CD4-positive, alpha-beta T cell treated with Interleukin-4 for 1 hour (primary cell): ENCODE measurements at regions not wholly inside any gene's neighbourhood (a gene's known extent, or its start where the extent isn't known, plus 50 kb on each side); places are given as distances from the start of the nearest gene placed in this dataset.
"Not testable (repeated sequence)": the region's sequence is repeated elsewhere in the genome, so short reads cannot be mapped to it uniquely, and the experiment has no call there.

Experiments
- DNase-seq, 2 donors: peaks; one replicate each; pipeline ENCODE4 v3.0.0-alpha.2; 2020 to 2022

GRCh38 chr2:138403431-138403927 is 98.1 kb upstream of the SPOPL start:
- no peak for DNase-seq

DNA sequence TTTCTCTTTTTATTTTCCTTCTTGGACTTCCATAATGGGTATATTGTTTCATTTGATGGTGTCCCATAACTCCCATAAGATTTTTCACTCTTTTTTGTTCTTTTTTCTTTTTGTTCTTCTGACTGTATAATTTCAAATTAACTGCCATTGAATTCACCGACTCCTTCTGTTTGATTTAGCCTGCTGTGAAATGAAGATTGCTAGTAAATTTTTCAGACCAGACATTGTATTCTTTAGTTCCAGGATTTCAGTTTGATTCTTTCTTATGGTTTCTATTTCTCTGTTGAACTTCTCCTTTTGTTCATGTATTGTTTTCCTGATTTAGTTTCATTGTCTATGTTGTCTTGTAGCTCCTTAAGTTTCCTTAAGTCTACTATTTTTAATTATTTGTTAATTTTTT is 87.6 kb upstream of the SPOPL start:
- no peak for DNase-seq

DNA sequence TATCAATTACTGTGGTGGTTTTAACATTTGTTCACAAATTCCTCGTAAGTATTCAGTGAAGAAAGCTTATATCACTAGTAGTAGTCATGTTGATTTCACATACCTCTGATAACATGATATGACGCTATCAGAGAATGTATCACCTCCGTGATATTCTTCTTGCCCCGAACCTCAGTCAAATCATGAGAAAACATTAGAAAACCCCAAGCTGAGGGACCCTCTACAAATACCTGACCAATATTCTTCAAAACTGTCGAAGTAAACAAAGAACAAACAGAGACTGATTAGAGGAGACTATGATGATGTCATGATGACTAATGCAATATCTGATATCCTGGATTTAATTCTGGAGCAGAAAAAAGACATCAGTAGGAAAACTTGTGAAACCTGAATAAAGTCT is 85.6 kb upstream of the SPOPL start:
- no peak for DNase-seq

- no peak for DNase-seq
Measured at GRCh38 chr2:138418453-138418852, 83.1 kb upstream of the SPOPL start.

DNA sequence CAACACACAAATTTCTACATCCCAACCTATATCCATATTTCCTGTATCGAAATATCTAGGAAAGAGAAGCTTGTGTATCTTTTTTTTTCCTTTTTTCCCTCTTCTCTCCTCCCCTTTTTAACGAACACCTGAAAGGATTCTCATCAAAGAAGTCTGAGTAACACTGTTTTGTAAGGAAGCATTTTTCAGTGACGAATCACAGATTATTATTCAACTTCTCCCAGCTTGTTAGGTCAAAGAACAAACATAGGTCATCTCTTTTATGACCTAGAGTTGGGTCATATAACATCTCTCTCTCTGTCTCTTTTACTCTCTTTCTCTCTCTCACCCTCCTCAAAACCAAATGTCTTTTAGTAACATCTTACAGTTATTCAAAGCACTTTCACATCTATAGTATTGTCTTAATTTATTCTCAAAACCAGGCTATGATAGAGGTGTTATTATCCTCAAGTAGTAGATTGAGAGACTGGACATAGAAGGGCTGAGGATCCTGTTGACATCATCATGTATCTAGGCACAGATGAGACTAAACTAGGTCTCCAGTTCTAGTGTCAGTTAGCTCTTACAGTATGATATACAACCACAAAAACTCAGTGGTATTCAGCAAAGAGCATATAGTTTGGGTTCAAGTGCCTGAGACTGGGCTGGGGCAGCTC is 80.1 kb upstream of the SPOPL start:
- DNase-seq, result no peak

- no peak for DNase-seq
Measured at GRCh38 chr2:138421971-138422335, 79.6 kb upstream of the SPOPL start.

- DNase-seq, result no peak
Measured at GRCh38 chr2:138423198-138423597, 78.4 kb upstream of the SPOPL start.

DNA sequence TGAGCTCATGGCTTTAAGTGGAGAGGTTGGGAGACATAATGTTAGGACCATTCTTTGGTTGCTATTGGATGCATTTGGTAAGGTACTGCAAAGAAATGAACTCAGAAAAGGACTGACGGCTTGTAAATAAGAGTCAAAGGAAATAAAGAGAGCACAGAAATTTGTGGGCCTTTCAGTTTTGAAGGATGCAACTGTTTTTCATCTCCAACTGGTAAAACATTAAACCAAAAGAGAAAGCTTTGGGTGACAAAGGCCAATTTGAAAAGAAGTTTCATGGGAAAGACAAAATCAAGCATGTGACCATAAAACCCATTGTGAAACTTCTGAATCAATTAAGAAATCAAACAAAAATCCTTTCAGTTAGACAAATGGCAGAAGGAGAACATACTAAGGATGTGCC is 77.8 kb upstream of the SPOPL start:
- DNase-seq, result no peak

GRCh38 chr2:138424436-138425140 is 77.0 kb upstream of the SPOPL start:
- no peak for DNase-seq

DNA sequence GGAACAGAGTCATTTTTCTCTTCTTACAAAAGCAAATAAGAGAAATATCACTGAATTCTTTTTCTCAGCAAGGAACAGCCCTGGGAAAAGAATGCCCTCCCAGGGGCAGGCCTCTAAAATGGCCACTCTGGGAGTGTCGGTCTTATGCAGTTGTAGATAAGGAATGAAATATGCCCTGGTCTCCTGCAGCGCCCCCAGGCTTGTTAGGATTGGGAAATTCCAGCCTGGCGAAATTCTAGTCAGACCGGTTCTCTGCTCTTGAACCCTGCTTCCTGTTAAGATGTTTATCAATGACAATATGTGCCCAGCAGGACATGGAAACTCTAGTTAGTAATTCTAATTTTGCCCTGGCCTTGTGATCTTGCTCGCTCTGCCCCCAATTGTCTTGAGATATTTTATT is 75.5 kb upstream of the SPOPL start:
- DNase-seq, result not testable (repeated sequence)

GRCh38 chr2:138428710-138429440 is 72.7 kb upstream of the SPOPL start:
- DNase-seq, result no peak

GRCh38 chr2:138430181-138430580 is 71.4 kb upstream of the SPOPL start:
- DNase-seq, result no peak

GRCh38 chr2:138432971-138433370 is 68.6 kb upstream of the SPOPL start:
- no peak for DNase-seq

- no peak for DNase-seq
Measured at GRCh38 chr2:138433995-138434951, 67.3 kb upstream of the SPOPL start.

DNA sequence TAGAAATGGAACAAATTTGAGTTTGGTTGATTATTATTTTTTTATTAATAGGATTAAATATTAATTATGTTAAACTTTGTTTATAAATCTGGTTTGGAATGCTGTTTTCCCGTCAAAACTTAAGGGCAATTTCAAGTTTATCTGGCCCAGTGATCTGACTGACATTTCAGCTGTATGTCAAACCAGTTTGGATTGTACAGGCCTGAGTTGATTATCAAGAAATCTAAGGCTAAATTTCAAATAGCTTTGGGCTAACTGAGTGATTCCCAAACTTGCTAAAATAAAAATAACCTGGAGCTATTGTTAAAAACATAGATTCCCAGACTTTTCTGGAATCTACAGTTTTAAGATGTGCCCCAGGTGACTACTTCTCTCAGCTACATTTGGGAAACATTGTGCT is 65.9 kb upstream of the SPOPL start:
- DNase-seq, result no peak

- no peak for DNase-seq
Measured at GRCh38 chr2:138439733-138440132, 61.8 kb upstream of the SPOPL start.

- no peak for DNase-seq
Measured at GRCh38 chr2:138440759-138441158, 60.8 kb upstream of the SPOPL start.

- no peak for DNase-seq
Measured at GRCh38 chr2:138441916-138442315, 59.7 kb upstream of the SPOPL start.

GRCh38 chr2:138444411-138444810 is 57.2 kb upstream of the SPOPL start:
- DNase-seq, result no peak

GRCh38 chr2:138445227-138445626 is 56.3 kb upstream of the SPOPL start:
- no peak for DNase-seq

GRCh38 chr2:138446043-138446442 is 55.5 kb upstream of the SPOPL start:
- DNase-seq, result no peak

GRCh38 chr2:138447889-138448570 is 53.5 kb upstream of the SPOPL start:
- no peak for DNase-seq
